Heart right ventricle (tissue), 16 donors: ENCODE measurements at regions not wholly inside any gene's neighbourhood (a gene's known extent, or its start where the extent isn't known, plus 50 kb on each side); places are given as distances from the start of the nearest gene placed in this dataset.
"Not testable (repeated sequence)": the region's sequence is repeated elsewhere in the genome, so short reads cannot be mapped to it uniquely, and the experiment has no call there.

Experiments
- ATAC-seq, 8 donors: fragments of 200-7000 bp; cut with Tn5 transposase; one replicate each; pipeline ENCODE4 v1.9.1; 2020; ENCODE audit warnings: mild to moderate bottlenecking in 8 of 8, moderate library complexity in 8 of 8, moderate number of reproducible peaks in 1 of 8
- DNase-seq, 2 donors: peaks; one replicate each; pipeline ENCODE4 v3.0.0-alpha.2; 2020
- H3K27ac ChIP-seq, 10 donors: fragments of 200-600 bp; sonication (generic) in 2 of 10; one replicate each; pipeline versions ENCODE4 v1.5.0 to v1.8.0; 2020 to 2022; ENCODE audit warnings: mild to moderate bottlenecking in 3 of 10
- H3K27me3 ChIP-seq, 7 donors: fragments of 200-600 bp; one replicate each; pipeline ENCODE4 v1.8.0; 2021 to 2022; ENCODE audit warnings: mild to moderate bottlenecking in 2 of 7
- H3K36me3 ChIP-seq, 9 donors: fragments of 200-600 bp; sonication (generic) in 1 of 9; one replicate each; pipeline versions ENCODE4 v1.5.0 to v1.8.0; 2020 to 2022; ENCODE audit warnings: mild to moderate bottlenecking in 2 of 9
- H3K4me1 ChIP-seq, 9 donors: fragments of 200-600 bp; sonication (generic) in 1 of 9; one replicate each; pipeline versions ENCODE4 v1.5.0 to v1.8.0; 2020 to 2022; ENCODE audit warnings: mild to moderate bottlenecking in 4 of 9
- H3K4me3 ChIP-seq, 10 donors: fragments of 200-600 bp; sonication (generic) in 2 of 10; one replicate each; pipeline versions ENCODE4 v1.5.0 to v1.8.0; 2020 to 2022; ENCODE audit warnings: mild to moderate bottlenecking in 7 of 10, moderate library complexity in 2 of 10
- H3K9me3 ChIP-seq, 11 donors: fragments of 200-600 bp in 10 of 11; sonication (generic) in 2 of 11; one replicate each; pipeline versions ENCODE4 v1.5.0 to v1.8.0; 2013 to 2022; ENCODE audit warnings: mild to moderate bottlenecking in 2 of 11, control low read depth in 1 of 11, moderate library complexity in 1 of 11
- WGBS, 2 donors: extraction: QIAGEN DNeasy Blood & Tissue Kit; methylation state at CpG; one replicate each; pipeline ENCODE4 v1.1.7; 2013; ENCODE audit warnings: inconsistent platforms in 1 of 2; 5-methylcytosine and 5-hydroxymethylcytosine counted together
- intact Hi-C, 10 donors: fragments of 100-400 bp; cut with DNase I; formaldehyde crosslinking; loops; one replicate each; pipeline versions ENCODE4 v1.11.1 to v1.14.2; 2022
- TF ChIP-seq, protein P1 (sequence below), 9 donors: fragments of 200-600 bp; sonication (generic) in 2 of 9; IDR thresholded peaks; one replicate each; pipeline versions ENCODE4 v1.5.0 to v1.8.0; 2021 to 2022; ENCODE audit warnings: antibody characterized with exemption in 9 of 9, mild to moderate bottlenecking in 5 of 9, moderate library complexity in 1 of 9
- donor health status: Arrhythmogenic right ventricular cardiomyopathy.
- donor health status: ischemic (EF 13 %, LVEDD 7.1; RV severe dilation, severe dysfunction).
- donor health status: healthy with polysubstance abuse.
- donor health status: DM: no; HTN: yes; CAD: no.
- donor health status: DM: no; HTN: no; CAD: no.
- donor health status: ischemic (EF 25% LVEDD 6.9; RV normal size, moderate dysfunction).
- donor health status: ischemic (EF 25% LVEDD 5.7; RV mildly dilated, moderate dysfunction).
- donor health status: healthy.
- donor health status: DM: yes; HTN: yes; CAD: no.
- donor health status: Ischemic cardiomyopathy.
- donor health status: ischemic (EF 35%, LVEDD 5.7; RV mildly dilated, moderate dysfunction).
- donor health status: nonischemic (EF 11% LVEDD 7.7; RV severe dilation, severe dysfunction).
- donor health status: DM: yes; HTN: yes; CAD: no.
- donor health status: PGD.
- donor health status: ischemic (EF 29% LVEDD 5.4; RV normal size, mild dysfunction).
- donor health status: nonischemic (EF 23%, LVEDD 6.1; RV moderate dilation, normal function).

DNA sequence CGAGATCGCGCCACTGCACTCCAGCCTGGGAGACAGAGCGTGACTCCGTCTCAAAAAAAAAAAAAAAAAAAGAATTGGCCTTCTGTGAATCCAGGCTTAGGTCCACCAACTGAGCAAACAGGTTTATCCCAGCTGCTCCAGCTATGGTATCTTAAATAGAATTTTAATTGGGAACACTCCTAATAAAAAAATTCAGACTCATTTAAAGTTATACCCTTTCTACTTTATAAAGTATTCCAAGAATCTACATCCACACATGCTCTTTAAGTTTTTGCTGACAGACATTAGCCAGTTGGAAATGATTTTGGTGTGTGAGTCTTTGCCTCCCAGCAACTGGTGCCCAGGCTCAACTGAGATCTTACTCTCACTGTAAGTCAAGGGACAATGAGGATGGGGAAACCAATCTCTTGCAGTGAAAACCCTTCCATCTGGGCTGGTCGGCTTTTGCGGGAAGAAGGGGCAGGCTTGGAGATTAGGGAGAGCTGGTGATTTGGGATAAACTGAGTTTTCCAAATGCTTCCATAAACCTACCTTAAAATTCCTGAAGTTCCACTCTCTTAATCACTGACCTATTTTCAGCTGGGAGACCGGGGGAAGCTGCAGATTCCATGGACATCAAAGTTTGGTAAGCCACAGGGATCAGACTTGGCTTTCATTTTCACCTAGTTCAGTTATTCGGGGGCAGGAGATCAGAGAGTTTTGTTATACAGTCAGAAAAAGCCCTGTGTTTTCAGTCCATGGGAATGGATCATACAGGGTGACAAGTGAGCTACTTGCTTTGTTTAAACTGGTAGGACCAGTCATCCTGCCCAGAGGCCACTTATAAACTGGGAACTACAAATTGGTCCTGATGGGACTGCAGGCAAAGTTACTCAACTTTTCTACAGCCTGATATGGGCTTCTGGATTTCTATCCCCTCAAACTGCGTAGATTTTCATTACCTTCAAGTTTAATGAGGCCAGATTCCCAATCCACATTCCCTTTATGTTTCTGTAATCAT is 89.3 kb upstream of the ZNF746 start:
- TF ChIP-seq, protein P1, sequence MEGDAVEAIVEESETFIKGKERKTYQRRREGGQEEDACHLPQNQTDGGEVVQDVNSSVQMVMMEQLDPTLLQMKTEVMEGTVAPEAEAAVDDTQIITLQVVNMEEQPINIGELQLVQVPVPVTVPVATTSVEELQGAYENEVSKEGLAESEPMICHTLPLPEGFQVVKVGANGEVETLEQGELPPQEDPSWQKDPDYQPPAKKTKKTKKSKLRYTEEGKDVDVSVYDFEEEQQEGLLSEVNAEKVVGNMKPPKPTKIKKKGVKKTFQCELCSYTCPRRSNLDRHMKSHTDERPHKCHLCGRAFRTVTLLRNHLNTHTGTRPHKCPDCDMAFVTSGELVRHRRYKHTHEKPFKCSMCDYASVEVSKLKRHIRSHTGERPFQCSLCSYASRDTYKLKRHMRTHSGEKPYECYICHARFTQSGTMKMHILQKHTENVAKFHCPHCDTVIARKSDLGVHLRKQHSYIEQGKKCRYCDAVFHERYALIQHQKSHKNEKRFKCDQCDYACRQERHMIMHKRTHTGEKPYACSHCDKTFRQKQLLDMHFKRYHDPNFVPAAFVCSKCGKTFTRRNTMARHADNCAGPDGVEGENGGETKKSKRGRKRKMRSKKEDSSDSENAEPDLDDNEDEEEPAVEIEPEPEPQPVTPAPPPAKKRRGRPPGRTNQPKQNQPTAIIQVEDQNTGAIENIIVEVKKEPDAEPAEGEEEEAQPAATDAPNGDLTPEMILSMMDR (IDR thresholded peaks at IDR 0.05), result no peak
- DNase-seq, result no peak
- ATAC-seq, result no peak
- intact Hi-C loops, result no loop called here
- H3K9me3 ChIP-seq, result peaks cover 0 to 10% (median 0%) of the 10 kb centered on the region in 11 donors
- peaks cover 0 to 4% (median 0%) of the 10 kb centered on the region in 9 donors for H3K4me1 ChIP-seq
- WGBS, 2 donors, result 70 to 71% methylated on average over 10 of the region's 10 CpGs
- H3K27me3 ChIP-seq, result no peaks in the 10 kb centered on the region
- no peak overlapping the region for H3K27ac ChIP-seq
- H3K36me3 ChIP-seq, result peaks cover 0 to 97% (median 22%) of the 10 kb centered on the region in 9 donors
- H3K4me3 ChIP-seq, result no peak overlapping the region

DNA sequence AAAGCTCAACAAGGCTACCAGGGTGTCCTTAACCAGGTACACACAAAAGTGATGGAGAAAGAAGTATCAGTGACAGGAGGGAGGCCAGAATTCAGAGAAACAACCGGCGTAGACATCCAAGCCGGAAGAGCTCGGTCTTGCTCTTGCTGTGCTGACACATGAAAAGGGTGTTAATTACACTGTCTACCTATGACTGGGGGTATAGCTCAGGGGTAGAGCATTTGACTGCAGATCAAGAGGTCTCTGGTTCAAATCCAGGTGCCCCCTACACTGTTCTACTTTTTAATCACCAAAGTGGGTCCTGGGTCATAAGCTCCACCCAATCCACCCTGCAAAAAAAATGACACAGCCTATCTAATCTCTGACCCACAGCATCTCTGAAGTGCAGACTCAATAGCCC is 86.9 kb upstream of the ZNF746 start:
- TF ChIP-seq, protein P1 (IDR thresholded peaks at IDR 0.05), result no peak
- peaks cover 0 to 4% (median 0%) of the 10 kb centered on the region in 9 donors for H3K4me1 ChIP-seq
- H3K9me3 ChIP-seq, result peaks cover 0 to 27% (median under 1%) of the 10 kb centered on the region in 11 donors
- peaks cover 0 to 87% (median 22%) of the 10 kb centered on the region in 9 donors for H3K36me3 ChIP-seq
- no peak overlapping the region for H3K27ac ChIP-seq
- no peak for ATAC-seq
- H3K4me3 ChIP-seq, result no peak overlapping the region
- H3K27me3 ChIP-seq, result no peaks in the 10 kb centered on the region
- intact Hi-C loops, result no loop called here
- no peak for DNase-seq
- 98% methylated on average over 4 of the region's 4 CpGs for WGBS, 2 donors

DNA sequence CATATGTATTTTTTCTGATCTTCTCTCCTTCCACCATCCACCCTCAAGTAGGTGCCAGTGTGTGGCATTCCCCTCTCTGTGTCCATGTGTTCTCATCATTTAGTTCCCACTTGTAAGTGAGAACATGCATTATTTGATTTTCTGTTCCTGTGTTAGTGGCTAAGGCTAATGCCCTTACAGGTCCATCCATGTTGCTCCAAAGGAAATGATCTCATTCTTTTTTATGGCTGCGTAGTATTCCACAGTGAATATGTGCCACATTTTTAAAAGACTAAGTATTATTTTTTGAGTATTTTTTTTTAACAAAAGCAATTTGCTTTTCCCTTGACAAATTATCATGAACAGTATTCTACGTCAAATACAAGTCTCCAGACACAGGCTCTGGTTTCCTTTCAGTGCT is 86.4 kb upstream of the ZNF746 start:
- TF ChIP-seq, protein P1 (IDR thresholded peaks at IDR 0.05), result no peak
- 97 to 99% methylated on average over 2 of the region's 2 CpGs for WGBS, 2 donors
- Histone ChIP-seq H3K27me3 (no peaks in the 10 kb centered on the region), H3K36me3 (peaks cover 0 to 87% (median 18%) of the 10 kb centered on the region in 9 donors), H3K4me1 (peaks cover 0 to 4% (median 0%) of the 10 kb centered on the region in 9 donors), H3K4me3 (no peak overlapping the region), H3K9me3 (peaks cover 0 to 32% (median 3%) of the 10 kb centered on the region in 11 donors), H3K27ac (no peak overlapping the region)
- no peak for ATAC-seq
- intact Hi-C loops, result no loop called here
- no peak for DNase-seq

DNA sequence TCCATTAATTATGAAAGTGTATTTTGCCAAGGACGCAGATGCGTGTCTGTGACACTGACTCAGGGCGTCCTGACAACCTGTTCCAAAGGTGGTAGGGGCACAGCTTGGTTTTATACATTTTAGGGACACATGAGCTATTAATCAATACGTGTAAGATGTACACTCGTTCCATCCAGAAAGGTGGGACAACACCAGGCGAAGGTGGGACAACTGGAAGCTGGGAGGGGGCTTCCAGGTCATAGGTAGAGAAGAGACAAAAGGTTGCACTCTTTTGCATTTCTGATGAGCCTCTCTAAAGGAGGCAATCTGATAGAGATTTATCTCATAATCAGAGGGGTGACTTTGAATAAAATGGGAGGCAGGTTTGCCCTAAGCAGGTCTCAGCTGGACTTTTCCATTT is 82.7 kb upstream of the ZNF746 start:
- peaks cover 0 to 60% (median 3%) of the 10 kb centered on the region in 11 donors for H3K9me3 ChIP-seq

DNA sequence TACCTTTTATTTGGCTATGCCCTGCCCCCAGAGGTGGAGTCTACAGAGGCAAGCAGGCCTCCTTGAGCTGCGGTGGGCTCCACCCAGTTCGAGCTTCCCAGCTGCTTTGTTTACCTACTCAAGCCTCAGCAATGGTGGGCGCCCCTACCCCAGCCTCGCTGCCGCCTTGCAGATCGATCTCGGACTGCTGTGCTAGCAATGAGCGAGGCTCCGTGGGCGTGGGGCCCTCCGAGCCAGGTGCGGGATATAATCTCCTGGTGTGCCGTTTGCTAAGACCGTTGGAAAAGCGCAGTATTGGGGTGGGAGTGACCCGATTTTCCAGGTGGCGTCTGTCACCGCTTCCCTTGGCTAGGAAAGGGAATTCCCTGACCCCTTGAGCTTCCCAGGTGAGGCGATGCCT is 81.8 kb upstream of the ZNF746 start:
- DNase-seq, H3K27me3 ChIP-seq, ATAC-seq, H3K27ac ChIP-seq, intact Hi-C loops, H3K4me1 ChIP-seq, H3K4me3 ChIP-seq: not testable (repeated sequence)
- H3K9me3 ChIP-seq, result peaks cover 0 to 68% (median 3%) of the 10 kb centered on the region in 11 donors
- H3K36me3 ChIP-seq, result peaks cover 0 to 58% (median 6%) of the 10 kb centered on the region in 9 donors
- WGBS, 2 donors, result 97 to 100% methylated on average over 19 of the region's 19 CpGs

More for the DNA sequence above, 82.7 kb upstream of the ZNF746 start:
- WGBS, 2 donors, result 98 to 99% methylated on average over 6 of the region's 6 CpGs
- intact Hi-C loops, result no loop called here
- peaks cover 0 to 62% (median 6%) of the 10 kb centered on the region in 9 donors for H3K36me3 ChIP-seq
- no peak for ATAC-seq
- TF ChIP-seq, protein P1 (IDR thresholded peaks at IDR 0.05), result no peak
- H3K27me3 ChIP-seq, result no peaks in the 10 kb centered on the region
- no peak overlapping the region for H3K27ac ChIP-seq
- no peak overlapping the region for H3K4me3 ChIP-seq
- H3K4me1 ChIP-seq, result no peaks in the 10 kb centered on the region
- DNase-seq, result no peak

DNA sequence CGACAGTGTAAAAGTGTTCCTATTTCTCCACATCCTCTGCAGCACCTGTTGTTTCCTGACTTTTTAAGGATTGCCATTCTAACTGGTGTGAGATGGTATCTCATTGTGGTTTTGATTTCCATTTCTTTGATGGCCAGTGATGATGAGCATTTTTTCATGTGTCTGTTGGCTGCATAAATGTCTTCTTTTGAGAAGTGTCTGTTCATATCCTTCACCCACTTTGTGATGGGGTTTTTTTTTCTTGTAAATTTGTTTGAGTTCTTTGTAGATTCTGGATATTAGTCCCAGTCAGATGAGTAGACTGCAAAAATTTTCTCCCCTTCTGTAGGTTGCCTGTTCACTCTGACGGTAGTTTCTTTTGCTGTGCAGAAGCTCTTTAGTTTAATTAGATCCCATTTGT is 76.8 kb upstream of the ZNF746 start:
- ATAC-seq, intact Hi-C loops, H3K27ac ChIP-seq, DNase-seq, H3K27me3 ChIP-seq, H3K4me1 ChIP-seq, H3K4me3 ChIP-seq: not testable (repeated sequence)
- Histone ChIP-seq H3K36me3 (peaks cover 0 to 19% (median 4%) of the 10 kb centered on the region in 9 donors), H3K9me3 (peaks cover 0 to 93% (median 22%) of the 10 kb centered on the region in 11 donors)
- 97 to 99% methylated on average over 2 of the region's 2 CpGs for WGBS, 2 donors
